ENCODE measurements at regions not wholly inside any gene's neighbourhood (a gene's known extent, or its start where the extent isn't known, plus 50 kb on each side); places are given as distances from the start of the nearest gene placed in this dataset.

- no peak for TF ChIP-seq POLR2AphosphoS5 (IDR thresholded peaks at IDR 0.05; ENCODE audit: low read depth, low read length)
- TF ChIP-seq REST (IDR thresholded peaks at IDR 0.05; ENCODE audit: insufficient read depth in 1 of 2, low read depth in 2 of 2, low read length in 2 of 2), result no peak
- TF ChIP-seq SIN3A (IDR thresholded peaks at IDR 0.05; ENCODE audit: borderline replicate concordance, insufficient read depth, low read length), result no peak
These were observed 199.2 kb downstream of the CD83 start for GRCh38 chr6:14316651-14317386.
